Osteoblast (primary cell): ENCODE measurements at regions not wholly inside any gene's neighbourhood (a gene's known extent, or its start where the extent isn't known, plus 50 kb on each side); places are given as distances from the start of the nearest gene placed in this dataset.

Source experiments
- DNase-seq: peaks from one replicate; pipeline ENCODE4 v3.0.0; 2011; ENCODE audit warnings: low spot score, mixed read lengths; ENCODE audit not compliant: insufficient read length; ENCODE audit errors: missing footprints
- H2AFZ ChIP-seq: 2 replicates; pipeline ENCODE4 v1.6.0; 2011; ENCODE audit warnings: mild to moderate bottlenecking, low read length
- H3K27ac ChIP-seq: 2 replicates; pipeline ENCODE4 v1.5.1; 2011; ENCODE audit warnings: mild to moderate bottlenecking, low read depth, low read length, moderate library complexity
- H3K27me3 ChIP-seq: 2 replicates; pipeline ENCODE4 v1.6.0; 2012; ENCODE audit warnings: mild to moderate bottlenecking, control low read depth, inconsistent platforms, low read length, moderate library complexity; ENCODE audit not compliant: insufficient read depth
- H3K36me3 ChIP-seq: 2 replicates; pipeline ENCODE4 v1.5.1; 2011; ENCODE audit warnings: mild to moderate bottlenecking, low read length, control low read depth, moderate library complexity; ENCODE audit not compliant: insufficient read depth
- H3K4me1 ChIP-seq: 2 replicates; pipeline ENCODE4 v1.5.1; 2011; ENCODE audit warnings: mild to moderate bottlenecking, low read length, control low read depth, moderate library complexity; ENCODE audit not compliant: insufficient read depth
- H3K4me2 ChIP-seq: 2 replicates; pipeline ENCODE4 v1.6.0; 2011; ENCODE audit warnings: mild to moderate bottlenecking, low read length; ENCODE audit not compliant: insufficient read depth
- H3K4me3 ChIP-seq: fragments of 200-600 bp; sonication (generic); 3 replicates; pipeline ENCODE4 v1.5.1; 2012; ENCODE audit warnings: mild to moderate bottlenecking, low read length, inconsistent platforms; ENCODE audit not compliant: insufficient read depth
- H3K79me2 ChIP-seq: 2 replicates; pipeline ENCODE4 v1.6.0; 2012; ENCODE audit warnings: mild to moderate bottlenecking, low read length, control low read depth, inconsistent platforms; ENCODE audit not compliant: insufficient read depth
- H3K9me3 ChIP-seq: 2 replicates; pipeline ENCODE4 v1.5.1; 2011; ENCODE audit warnings: low read depth, low read length, control low read depth
- H4K20me1 ChIP-seq: 2 replicates; pipeline ENCODE4 v1.6.0; 2012; ENCODE audit warnings: mild to moderate bottlenecking, low read length, control low read depth; ENCODE audit not compliant: insufficient read depth
- TF ChIP-seq, protein P1 (sequence below): IDR thresholded peaks from 2 replicates; pipeline ENCODE4 v1.5.1; 2011; ENCODE audit warnings: mild to moderate bottlenecking, low read depth, low read length, moderate library complexity; ENCODE audit errors: extremely low read depth

DNA sequence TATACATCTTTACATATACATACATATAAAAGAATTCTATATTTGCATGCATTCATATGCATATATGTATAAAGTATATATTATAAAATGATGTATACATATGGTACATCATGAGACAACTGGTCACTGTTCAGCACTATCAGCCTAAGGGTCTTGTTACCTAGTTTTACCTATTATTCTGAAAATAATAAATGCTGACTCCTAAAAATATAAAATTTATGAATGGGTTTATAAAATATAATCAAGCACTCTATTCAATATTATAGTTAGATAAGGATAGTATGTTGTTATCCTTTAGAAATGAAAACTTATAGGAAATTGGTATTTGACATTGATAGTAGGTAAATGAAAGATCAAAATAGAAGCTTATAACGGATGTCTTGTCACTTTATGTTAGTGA, 324.2 kb downstream of the GBA3 start:
- H3K9me3 ChIP-seq, result no peaks in the 10 kb centered on the region
- H3K4me1 ChIP-seq, result peaks cover 6% of the 10 kb centered on the region
- DNase-seq, result no peak
- no peaks in the 10 kb centered on the region for H3K27me3 ChIP-seq
- H3K36me3 ChIP-seq, result no peaks in the 10 kb centered on the region
- TF ChIP-seq, protein P1, sequence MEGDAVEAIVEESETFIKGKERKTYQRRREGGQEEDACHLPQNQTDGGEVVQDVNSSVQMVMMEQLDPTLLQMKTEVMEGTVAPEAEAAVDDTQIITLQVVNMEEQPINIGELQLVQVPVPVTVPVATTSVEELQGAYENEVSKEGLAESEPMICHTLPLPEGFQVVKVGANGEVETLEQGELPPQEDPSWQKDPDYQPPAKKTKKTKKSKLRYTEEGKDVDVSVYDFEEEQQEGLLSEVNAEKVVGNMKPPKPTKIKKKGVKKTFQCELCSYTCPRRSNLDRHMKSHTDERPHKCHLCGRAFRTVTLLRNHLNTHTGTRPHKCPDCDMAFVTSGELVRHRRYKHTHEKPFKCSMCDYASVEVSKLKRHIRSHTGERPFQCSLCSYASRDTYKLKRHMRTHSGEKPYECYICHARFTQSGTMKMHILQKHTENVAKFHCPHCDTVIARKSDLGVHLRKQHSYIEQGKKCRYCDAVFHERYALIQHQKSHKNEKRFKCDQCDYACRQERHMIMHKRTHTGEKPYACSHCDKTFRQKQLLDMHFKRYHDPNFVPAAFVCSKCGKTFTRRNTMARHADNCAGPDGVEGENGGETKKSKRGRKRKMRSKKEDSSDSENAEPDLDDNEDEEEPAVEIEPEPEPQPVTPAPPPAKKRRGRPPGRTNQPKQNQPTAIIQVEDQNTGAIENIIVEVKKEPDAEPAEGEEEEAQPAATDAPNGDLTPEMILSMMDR, result no peak
- H2AFZ ChIP-seq, result no peak overlapping the region
- no peak overlapping the region for H3K27ac ChIP-seq
- H3K4me3 ChIP-seq, result no peak overlapping the region
- H3K4me2 ChIP-seq, result no peak overlapping the region
- H3K79me2 ChIP-seq, result no peaks in the 10 kb centered on the region
- no peaks in the 10 kb centered on the region for H4K20me1 ChIP-seq

DNA sequence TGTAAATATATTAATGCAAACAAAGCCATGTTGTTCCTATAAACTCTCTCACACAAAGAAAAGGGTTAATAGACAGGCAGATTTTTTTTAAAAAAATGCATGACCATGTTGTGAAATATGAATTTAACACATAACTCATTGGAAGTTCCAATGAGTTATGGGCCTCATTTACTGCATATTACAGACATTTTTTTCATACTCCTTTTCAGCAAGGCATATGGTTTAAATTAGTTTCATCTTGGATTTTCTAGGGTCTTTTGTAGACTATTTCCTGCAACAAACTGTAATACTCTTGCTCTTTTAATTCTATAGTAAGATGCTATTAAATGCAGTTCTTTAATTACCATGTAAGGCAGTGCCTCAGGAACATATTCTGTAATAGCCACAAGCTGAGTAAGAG, 323.1 kb downstream of the GBA3 start:
- TF ChIP-seq, protein P1, result no peak
- no peak overlapping the region for H2AFZ ChIP-seq
- H3K4me2 ChIP-seq, result no peak overlapping the region
- no peaks in the 10 kb centered on the region for H4K20me1 ChIP-seq
- no peaks in the 10 kb centered on the region for H3K9me3 ChIP-seq
- no peak overlapping the region for H3K4me3 ChIP-seq
- no peaks in the 10 kb centered on the region for H3K4me1 ChIP-seq
- H3K36me3 ChIP-seq, result no peaks in the 10 kb centered on the region
- H3K79me2 ChIP-seq, result no peaks in the 10 kb centered on the region
- no peak for DNase-seq
- no peaks in the 10 kb centered on the region for H3K27me3 ChIP-seq
- H3K27ac ChIP-seq, result no peak overlapping the region

DNA sequence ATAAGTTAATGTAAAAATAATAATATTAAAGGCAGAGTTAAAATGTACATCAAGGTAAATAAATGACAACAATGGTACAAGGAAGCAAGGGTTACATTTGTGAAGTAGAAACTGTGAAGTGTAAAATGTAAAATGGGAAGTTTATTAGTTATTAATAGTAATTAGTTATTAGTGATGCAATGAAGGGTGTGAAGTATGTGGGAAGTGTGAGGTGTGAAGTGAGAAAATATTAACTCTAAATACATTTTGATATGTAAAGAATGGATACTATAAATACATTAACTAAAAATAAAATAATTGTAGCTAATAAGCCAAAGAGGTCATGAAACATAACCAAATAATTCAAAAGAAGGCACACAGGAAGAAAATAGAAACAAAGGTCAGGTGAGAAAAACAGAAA, 316.4 kb downstream of the GBA3 start:
- DNase-seq, result no peak
- no peaks in the 10 kb centered on the region for H3K9me3 ChIP-seq
- H3K27me3 ChIP-seq, result no peaks in the 10 kb centered on the region
- H3K4me3 ChIP-seq, result no peak overlapping the region
- no peaks in the 10 kb centered on the region for H3K79me2 ChIP-seq
- H2AFZ ChIP-seq, result no peak overlapping the region
- peaks cover 15% of the 10 kb centered on the region for H3K4me1 ChIP-seq
- TF ChIP-seq, protein P1, result no peak
- H4K20me1 ChIP-seq, result no peaks in the 10 kb centered on the region
- H3K36me3 ChIP-seq, result no peaks in the 10 kb centered on the region
- H3K4me2 ChIP-seq, result no peak overlapping the region
- no peak overlapping the region for H3K27ac ChIP-seq

DNA sequence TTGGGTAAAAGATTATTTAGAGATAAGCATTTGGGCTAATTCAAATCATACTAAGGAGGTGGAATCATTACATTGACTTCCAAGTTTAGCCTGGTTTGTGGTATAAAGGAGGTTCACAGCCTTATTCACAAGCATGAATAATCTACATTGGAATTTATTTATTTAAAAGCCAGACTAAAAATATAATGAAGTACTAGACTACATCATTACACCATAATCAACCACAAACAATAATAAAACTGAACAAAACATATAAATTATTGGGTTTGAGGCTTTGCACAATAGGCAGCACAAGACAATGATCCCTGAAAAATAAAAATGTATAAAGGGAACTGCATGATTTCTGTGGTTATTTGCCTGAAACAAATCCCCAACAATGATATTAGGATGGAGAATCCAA, 314.0 kb downstream of the GBA3 start:
- Histone ChIP-seq H3K4me2 (no peak overlapping the region), H3K27ac (peak overlapping the region; percentile 82)

More for the DNA sequence above, 314.0 kb downstream of the GBA3 start:
- H3K27me3 ChIP-seq, result no peaks in the 10 kb centered on the region
- H3K79me2 ChIP-seq, result no peaks in the 10 kb centered on the region
- peaks cover 15% of the 10 kb centered on the region for H3K4me1 ChIP-seq
- H4K20me1 ChIP-seq, result no peaks in the 10 kb centered on the region
- H3K9me3 ChIP-seq, result no peaks in the 10 kb centered on the region
- H2AFZ ChIP-seq, result peak overlapping the region; percentile 26
- no peaks in the 10 kb centered on the region for H3K36me3 ChIP-seq
- H3K4me3 ChIP-seq, result no peak overlapping the region
- no peak for DNase-seq
- TF ChIP-seq, protein P1, result no peak
